ENCODE measurements at regions not wholly inside any gene's neighbourhood (a gene's known extent, or its start where the extent isn't known, plus 50 kb on each side); places are given as distances from the start of the nearest gene placed in this dataset.
"Not testable (repeated sequence)": the region's sequence is repeated elsewhere in the genome, so short reads cannot be mapped to it uniquely, and the experiment has no call there.

DNA sequence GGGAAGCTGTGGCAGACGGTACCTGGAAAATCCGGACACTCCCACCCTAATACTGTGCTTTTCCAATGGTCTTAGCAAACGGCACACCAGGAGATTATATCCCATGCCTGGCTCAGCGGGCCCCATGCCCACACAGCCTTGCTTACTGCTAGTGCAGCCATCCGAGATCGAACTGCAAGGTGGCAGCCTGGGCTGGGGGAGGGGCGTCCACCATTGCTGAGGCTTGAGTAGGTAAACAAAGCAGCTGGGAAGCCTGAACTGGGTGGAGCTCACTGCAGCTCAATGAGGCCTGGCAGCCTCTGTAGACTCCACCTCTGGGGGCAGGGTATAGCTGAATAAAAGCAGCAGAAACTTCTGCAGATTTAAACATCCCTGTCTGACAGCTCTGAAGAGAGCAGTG, 4396.8 kb upstream of the OR11H1 start:
- H3K9me3 ChIP-seq, H3K27me3 ChIP-seq: not testable (repeated sequence)

More for the DNA sequence above, 4396.8 kb upstream of the OR11H1 start:
- not testable (repeated sequence) for H3K36me3 ChIP-seq, H3K4me3 ChIP-seq
- DNase-seq, result peak; percentile 0
